Neural cell (in vitro differentiated cells): ENCODE measurements at regions not wholly inside any gene's neighbourhood (a gene's known extent, or its start where the extent isn't known, plus 50 kb on each side); places are given as distances from the start of the nearest gene placed in this dataset.

Source experiments
- H2AFZ ChIP-seq: fragments of 200-600, 300-800 bp; sonication (generic), shearing (Covaris generic); 2 replicates; pipeline ENCODE4 v1.6.0; 2014; ENCODE audit warnings: low read depth, mild to moderate bottlenecking, antibody characterized with exemption, low read length, moderate library complexity
- H3F3A ChIP-seq: fragments of 200-600 bp; shearing (Covaris generic); 2 replicates; pipeline ENCODE4 v1.6.1; 2016; ENCODE audit warnings: mild to moderate bottlenecking, moderate library complexity, mixed read lengths, antibody characterized with exemption, low read length; ENCODE audit not compliant: insufficient read depth, poor library complexity, severe bottlenecking
- H3K27ac ChIP-seq: fragments of 200-600, 300-800 bp; sonication (generic), shearing (Covaris generic); 2 replicates; pipeline ENCODE4 v1.5.1; 2014; ENCODE audit warnings: mild to moderate bottlenecking, low read length, moderate library complexity
- H3K27me3 ChIP-seq: fragments of 300-800, 200-600 bp; sonication (generic), shearing (Covaris generic); 2 replicates; pipeline ENCODE4 v1.6.0; 2014; ENCODE audit warnings: mild to moderate bottlenecking, low read depth, low read length, moderate library complexity; ENCODE audit not compliant: insufficient read depth
- H3K36me3 ChIP-seq: fragments of 300-800, 200-600 bp; sonication (generic), shearing (Covaris generic); 2 replicates; pipeline ENCODE4 v1.5.1; 2014; ENCODE audit warnings: mild to moderate bottlenecking, antibody characterized with exemption, low read length, moderate library complexity; ENCODE audit not compliant: insufficient read depth
- H3K4me2 ChIP-seq: fragments of 300-800, 200-600 bp; sonication (generic), shearing (Covaris generic); 2 replicates; pipeline ENCODE4 v1.6.0; 2014; ENCODE audit warnings: mild to moderate bottlenecking, low read length
- H3K4me3 ChIP-seq: fragments of 300-800, 200-600 bp; sonication (generic), shearing (Covaris generic); 2 replicates; pipeline ENCODE4 v1.5.1; 2014; ENCODE audit warnings: mild to moderate bottlenecking, low read length, moderate library complexity
- H3K79me2 ChIP-seq: fragments of 200-600 bp; shearing (Covaris generic); replicated peaks from 2 replicates; pipeline ENCODE4 v1.6.0; 2014; ENCODE audit warnings: mild to moderate bottlenecking, low read length, moderate library complexity; ENCODE audit not compliant: insufficient read depth
- H3K9ac ChIP-seq: fragments of 300-800, 200-600 bp; sonication (generic), shearing (Covaris generic); 2 replicates; pipeline ENCODE4 v1.6.1; 2016; ENCODE audit warnings: mild to moderate bottlenecking, low read length, mixed read lengths
- H3K9me2 ChIP-seq: fragments of 200-600 bp; shearing (Covaris generic); 2 replicates; pipeline ENCODE4 v1.6.1; 2016; ENCODE audit warnings: mild to moderate bottlenecking, low read length, mixed read lengths; ENCODE audit not compliant: insufficient read depth
- H3K9me3 ChIP-seq: fragments of 200-600, 300-800 bp; sonication (generic), shearing (Covaris generic); 2 replicates; pipeline ENCODE4 v1.6.1; 2016; ENCODE audit warnings: mild to moderate bottlenecking, mixed run types, low read length, moderate library complexity, mixed read lengths
- H4K20me1 ChIP-seq: fragments of 200-600 bp; shearing (Covaris generic); 2 replicates; pipeline ENCODE4 v1.6.1; 2016; ENCODE audit warnings: mild to moderate bottlenecking, mixed run types; ENCODE audit not compliant: insufficient read depth
- CTCF ChIP-seq: fragments of 450-650 bp; IDR thresholded peaks from 2 replicates; pipeline ENCODE4 v1.5.1; 2014; ENCODE audit warnings: antibody characterized with exemption, mild to moderate bottlenecking, moderate library complexity; ENCODE audit not compliant: poor library complexity, severe bottlenecking
- EP300 ChIP-seq: fragments of 450-650 bp; conservative IDR thresholded peaks from 2 replicates; pipeline ENCODE4 v1.6.1; 2014; ENCODE audit warnings: antibody characterized with exemption, mild to moderate bottlenecking, moderate library complexity; ENCODE audit not compliant: poor library complexity, severe bottlenecking
- EZH2 ChIP-seq: fragments of 200-600, 300-800 bp; shearing (Covaris generic), sonication (generic); IDR thresholded peaks from 2 replicates; pipeline ENCODE4 v1.6.1; 2014; ENCODE audit warnings: antibody characterized with exemption, low read length, borderline replicate concordance, mild to moderate bottlenecking; ENCODE audit not compliant: insufficient read depth, poor library complexity, severe bottlenecking
- MXI1 ChIP-seq: fragments of 450-650 bp; conservative IDR thresholded peaks from 2 replicates; pipeline ENCODE4 v1.6.1; 2014; ENCODE audit warnings: antibody characterized with exemption, mild to moderate bottlenecking; ENCODE audit not compliant: poor library complexity, severe bottlenecking
- POLR2AphosphoS5 ChIP-seq: IDR thresholded peaks from 2 replicates; pipeline ENCODE4 v1.6.1; 2012
- RAD21 ChIP-seq: fragments of 450-650 bp; conservative IDR thresholded peaks from 2 replicates; pipeline ENCODE4 v1.6.1; 2014; ENCODE audit warnings: antibody characterized with exemption, mild to moderate bottlenecking, moderate library complexity
- SMC3 ChIP-seq: fragments of 450-650 bp; conservative IDR thresholded peaks from 2 replicates; pipeline ENCODE4 v1.6.1; 2014; ENCODE audit warnings: antibody characterized with exemption, mild to moderate bottlenecking, moderate library complexity; ENCODE audit not compliant: poor library complexity
- TAF1 ChIP-seq: IDR thresholded peaks from 2 replicates; pipeline ENCODE4 v1.6.1; 2012; ENCODE audit warnings: low read depth
- TF ChIP-seq, protein P1 (sequence below): IDR thresholded peaks from 2 replicates; pipeline ENCODE4 v1.6.1; 2012; ENCODE audit warnings: borderline replicate concordance

- Histone ChIP-seq H3K9me2 (no peaks in the 10 kb centered on the region), H3K79me2 (no peaks in the 10 kb centered on the region), H2AFZ (no peak overlapping the region), H3K9ac (no peak overlapping the region), H3K9me3 (peaks cover 4% of the 10 kb centered on the region), H3F3A (no peaks in the 10 kb centered on the region), H3K27ac (no peak overlapping the region), H4K20me1 (no peaks in the 10 kb centered on the region), H3K36me3 (no peaks in the 10 kb centered on the region), H3K4me3 (no peak overlapping the region), H3K4me2 (no peak overlapping the region), H3K27me3 (no peaks in the 10 kb centered on the region)
- TF ChIP-seq EP300 = no peak
- TF ChIP-seq, protein P1, sequence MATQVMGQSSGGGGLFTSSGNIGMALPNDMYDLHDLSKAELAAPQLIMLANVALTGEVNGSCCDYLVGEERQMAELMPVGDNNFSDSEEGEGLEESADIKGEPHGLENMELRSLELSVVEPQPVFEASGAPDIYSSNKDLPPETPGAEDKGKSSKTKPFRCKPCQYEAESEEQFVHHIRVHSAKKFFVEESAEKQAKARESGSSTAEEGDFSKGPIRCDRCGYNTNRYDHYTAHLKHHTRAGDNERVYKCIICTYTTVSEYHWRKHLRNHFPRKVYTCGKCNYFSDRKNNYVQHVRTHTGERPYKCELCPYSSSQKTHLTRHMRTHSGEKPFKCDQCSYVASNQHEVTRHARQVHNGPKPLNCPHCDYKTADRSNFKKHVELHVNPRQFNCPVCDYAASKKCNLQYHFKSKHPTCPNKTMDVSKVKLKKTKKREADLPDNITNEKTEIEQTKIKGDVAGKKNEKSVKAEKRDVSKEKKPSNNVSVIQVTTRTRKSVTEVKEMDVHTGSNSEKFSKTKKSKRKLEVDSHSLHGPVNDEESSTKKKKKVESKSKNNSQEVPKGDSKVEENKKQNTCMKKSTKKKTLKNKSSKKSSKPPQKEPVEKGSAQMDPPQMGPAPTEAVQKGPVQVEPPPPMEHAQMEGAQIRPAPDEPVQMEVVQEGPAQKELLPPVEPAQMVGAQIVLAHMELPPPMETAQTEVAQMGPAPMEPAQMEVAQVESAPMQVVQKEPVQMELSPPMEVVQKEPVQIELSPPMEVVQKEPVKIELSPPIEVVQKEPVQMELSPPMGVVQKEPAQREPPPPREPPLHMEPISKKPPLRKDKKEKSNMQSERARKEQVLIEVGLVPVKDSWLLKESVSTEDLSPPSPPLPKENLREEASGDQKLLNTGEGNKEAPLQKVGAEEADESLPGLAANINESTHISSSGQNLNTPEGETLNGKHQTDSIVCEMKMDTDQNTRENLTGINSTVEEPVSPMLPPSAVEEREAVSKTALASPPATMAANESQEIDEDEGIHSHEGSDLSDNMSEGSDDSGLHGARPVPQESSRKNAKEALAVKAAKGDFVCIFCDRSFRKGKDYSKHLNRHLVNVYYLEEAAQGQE = no peak
- no peak for TF ChIP-seq EZH2
- TF ChIP-seq RAD21 = no peak
- no peak for TF ChIP-seq CTCF
- TF ChIP-seq MXI1 = no peak
- no peak for TF ChIP-seq POLR2AphosphoS5
- no peak for TF ChIP-seq SMC3
Measured at GRCh38 chr7:110153222-110153621, 937.7 kb upstream of the LRRN3 start.

DNA sequence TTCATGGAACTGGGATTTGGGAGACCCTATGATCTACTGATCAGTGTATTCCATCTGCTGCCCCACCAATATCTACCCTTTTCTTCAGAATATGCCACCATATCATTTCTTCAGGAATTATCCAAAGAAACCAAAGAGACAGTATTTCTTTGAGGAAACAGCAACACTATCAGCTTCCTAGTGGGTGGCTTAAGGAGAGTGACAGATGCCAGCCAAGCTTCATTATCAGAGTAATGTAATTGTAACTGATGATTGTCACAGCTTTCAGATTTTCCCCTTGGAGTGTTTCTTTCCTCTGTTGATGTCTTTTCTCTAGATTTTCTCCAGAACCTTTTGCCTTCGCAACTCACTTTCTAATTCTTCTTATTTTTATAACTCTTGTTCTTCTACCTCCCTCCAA, 934.4 kb upstream of the LRRN3 start:
- no peak overlapping the region for H3K4me3 ChIP-seq
- no peaks in the 10 kb centered on the region for H3K27me3 ChIP-seq
- H3K9me3 ChIP-seq = no peaks in the 10 kb centered on the region
- H2AFZ ChIP-seq = no peak overlapping the region
- H4K20me1 ChIP-seq = no peaks in the 10 kb centered on the region
- H3K4me2 ChIP-seq = no peak overlapping the region
- no peaks in the 10 kb centered on the region for H3K79me2 ChIP-seq
- no peak overlapping the region for H3K9ac ChIP-seq
- H3K9me2 ChIP-seq = no peaks in the 10 kb centered on the region
- H3K27ac ChIP-seq = no peak overlapping the region
- H3K36me3 ChIP-seq = no peaks in the 10 kb centered on the region
- H3F3A ChIP-seq = no peaks in the 10 kb centered on the region
- peak; percentile 64 for TF ChIP-seq POLR2AphosphoS5
- no peak for TF ChIP-seq TAF1
- TF ChIP-seq, protein P1 = peak; percentile 30
- TF ChIP-seq CTCF = no peak
- TF ChIP-seq RAD21 = no peak
- peak; percentile 81 for TF ChIP-seq EP300
